HUDEP-2 (cell line): ENCODE measurements at regions not wholly inside any gene's neighbourhood (a gene's known extent, or its start where the extent isn't known, plus 50 kb on each side); places are given as distances from the start of the nearest gene placed in this dataset.
"Not testable (repeated sequence)": the region's sequence is repeated elsewhere in the genome, so short reads cannot be mapped to it uniquely, and the experiment has no call there.

Experiments used
- DNase-seq, 76 experiments: peaks; one replicate each; lab custom pipeline; 2025; ENCODE audit not compliant: unreplicated experiment in 76 of 76; lab: John Stamatoyannopoulos, UW

GRCh38 chr3:166279636-166280035 lies 442.4 kb upstream of the BCHE start:
- no peak for DNase-seq

- no peak for DNase-seq
Measured at GRCh38 chr3:166275024-166275390, 437.8 kb upstream of the BCHE start.

GRCh38 chr3:166274351-166275023 lies 437.3 kb upstream of the BCHE start:
- no peak for DNase-seq

- DNase-seq, result no peak
Measured at GRCh38 chr3:166270429-166270828, 433.2 kb upstream of the BCHE start.

GRCh38 chr3:166265153-166265552 lies 427.9 kb upstream of the BCHE start:
- no peak for DNase-seq

- DNase-seq, result no peak
Measured at GRCh38 chr3:166263460-166263859, 426.2 kb upstream of the BCHE start.

- DNase-seq, result not testable (repeated sequence)
Measured at GRCh38 chr3:166258293-166258850, 421.1 kb upstream of the BCHE start.

GRCh38 chr3:166257715-166258114 lies 420.5 kb upstream of the BCHE start:
- peak in 1 of 76 experiments; percentile 0 for DNase-seq

GRCh38 chr3:166248784-166249183 lies 411.6 kb upstream of the BCHE start:
- DNase-seq, result no peak

GRCh38 chr3:166243511-166243910 lies 406.3 kb upstream of the BCHE start:
- DNase-seq, result no peak

- peak in 8 of 76 experiments; percentile 26 to 82 (median 42) for DNase-seq
Measured at GRCh38 chr3:166223120-166223519, 385.9 kb upstream of the BCHE start.

- DNase-seq, result no peak
Measured at GRCh38 chr3:166211451-166211850, 374.2 kb upstream of the BCHE start.

GRCh38 chr3:166209701-166210100 lies 372.5 kb upstream of the BCHE start:
- no peak for DNase-seq

- DNase-seq, result no peak
Measured at GRCh38 chr3:166205158-166205557, 367.9 kb upstream of the BCHE start.

GRCh38 chr3:166201476-166201875 lies 364.3 kb upstream of the BCHE start:
- DNase-seq, result no peak

GRCh38 chr3:166199491-166199890 lies 362.3 kb upstream of the BCHE start:
- no peak for DNase-seq

GRCh38 chr3:166195808-166196207 lies 358.6 kb upstream of the BCHE start:
- DNase-seq, result no peak

GRCh38 chr3:166191411-166191810 lies 354.2 kb upstream of the BCHE start:
- no peak for DNase-seq

GRCh38 chr3:166190360-166190759 lies 353.1 kb upstream of the BCHE start:
- no peak for DNase-seq

GRCh38 chr3:166187237-166187636 lies 350.0 kb upstream of the BCHE start:
- DNase-seq, result no peak

GRCh38 chr3:166186003-166186402 lies 348.8 kb upstream of the BCHE start:
- no peak for DNase-seq

- DNase-seq, result no peak
Measured at GRCh38 chr3:166177130-166177529, 339.9 kb upstream of the BCHE start.

- DNase-seq, result no peak
Measured at GRCh38 chr3:166171695-166172094, 334.5 kb upstream of the BCHE start.
